ENCODE measurements at regions not wholly inside any gene's neighbourhood (a gene's known extent, or its start where the extent isn't known, plus 50 kb on each side); places are given as distances from the start of the nearest gene placed in this dataset.

GRCh38 chr4:53866055-53866454 lies 198.3 kb downstream of the CHIC2 start:
- Histone ChIP-seq H3K27ac (no peak overlapping the region), H3K36me3 (replicated peaks) (no peaks in the 10 kb centered on the region), H3K27me3 (replicated peaks) (no peaks in the 10 kb centered on the region), H3K4me3 (ENCODE audit: low read depth, low read length) (no peak overlapping the region)
- DNase-seq: no peak
- no peak for TF ChIP-seq CTCF (IDR thresholded peaks at IDR 0.05; ENCODE audit: low read depth, low read length, missing control alignments)
- in situ Hi-C loops (cut with HindIII; ENCODE audit: low pct_ligation_motif_present, low sequenced_read_pairs): no loop called here

GRCh38 chr4:53865054-53865453 lies 199.4 kb downstream of the CHIC2 start:
- TF ChIP-seq CTCF (IDR thresholded peaks at IDR 0.05; ENCODE audit: low read depth, low read length, missing control alignments): no peak

GRCh38 chr4:53863736-53864365 lies 200.6 kb downstream of the CHIC2 start:
- in situ Hi-C loops (cut with HindIII; ENCODE audit: low pct_ligation_motif_present, low sequenced_read_pairs): no loop called here
- no peak for DNase-seq
- H3K27ac ChIP-seq: no peak overlapping the region
- H3K4me3 ChIP-seq (ENCODE audit: low read depth, low read length): no peak overlapping the region
- H3K36me3 ChIP-seq (replicated peaks): no peaks in the 10 kb centered on the region
- no peaks in the 10 kb centered on the region for H3K27me3 ChIP-seq (replicated peaks)
- TF ChIP-seq CTCF (IDR thresholded peaks at IDR 0.05; ENCODE audit: low read depth, low read length, missing control alignments): no peak

More at GRCh38 chr4:53865054-53865453, 199.4 kb downstream of the CHIC2 start:
- no peak for DNase-seq
- no peaks in the 10 kb centered on the region for H3K27me3 ChIP-seq (replicated peaks)
- no peak overlapping the region for H3K4me3 ChIP-seq (ENCODE audit: low read depth, low read length)
- in situ Hi-C loops (cut with HindIII; ENCODE audit: low pct_ligation_motif_present, low sequenced_read_pairs): no loop called here
- H3K36me3 ChIP-seq (replicated peaks): no peaks in the 10 kb centered on the region
- H3K27ac ChIP-seq: no peak overlapping the region

GRCh38 chr4:53863158-53863557 lies 201.2 kb downstream of the CHIC2 start:
- no peak for TF ChIP-seq CTCF (IDR thresholded peaks at IDR 0.05; ENCODE audit: low read depth, low read length, missing control alignments)
- Histone ChIP-seq H3K27ac (no peak overlapping the region), H3K4me3 (ENCODE audit: low read depth, low read length) (no peak overlapping the region), H3K36me3 (replicated peaks) (no peaks in the 10 kb centered on the region), H3K27me3 (replicated peaks) (no peaks in the 10 kb centered on the region)
- in situ Hi-C loops (cut with HindIII; ENCODE audit: low pct_ligation_motif_present, low sequenced_read_pairs): no loop called here
- DNase-seq: no peak

GRCh38 chr4:53861856-53862610 lies 202.4 kb downstream of the CHIC2 start:
- H3K27ac ChIP-seq: no peak overlapping the region
- peak; percentile 70 for DNase-seq
- no peak for TF ChIP-seq CTCF (IDR thresholded peaks at IDR 0.05; ENCODE audit: low read depth, low read length, missing control alignments)
- H3K4me3 ChIP-seq (ENCODE audit: low read depth, low read length): no peak overlapping the region
- H3K36me3 ChIP-seq (replicated peaks): no peaks in the 10 kb centered on the region
- in situ Hi-C loops (cut with HindIII; ENCODE audit: low pct_ligation_motif_present, low sequenced_read_pairs): no loop called here
- H3K27me3 ChIP-seq (replicated peaks): no peaks in the 10 kb centered on the region

All from brain microvascular endothelial cell (primary cell).